ENCODE measurements at regions not wholly inside any gene's neighbourhood (a gene's known extent, or its start where the extent isn't known, plus 50 kb on each side); places are given as distances from the start of the nearest gene placed in this dataset.

DNA sequence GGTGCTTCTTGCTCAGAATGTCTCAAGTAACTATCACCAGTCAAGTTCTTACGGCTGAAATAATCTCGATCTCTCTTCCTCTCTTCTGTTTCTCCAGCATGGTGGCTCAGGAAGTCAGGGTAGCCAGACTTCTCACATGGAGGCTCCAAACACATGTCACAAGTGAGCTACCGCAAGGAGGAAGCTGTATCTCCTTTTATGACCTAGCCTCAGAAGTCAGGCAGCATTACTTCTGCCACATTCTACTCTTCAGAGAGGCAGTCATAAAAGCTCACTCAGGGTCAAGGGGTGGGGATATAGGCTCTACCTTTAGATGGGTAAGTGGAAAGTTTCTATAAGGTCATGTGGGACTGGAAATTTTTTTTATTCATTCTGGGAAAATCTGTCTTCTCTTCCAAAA, 86.6 kb upstream of the NEO1 start:
- Histone ChIP-seq H3K27ac (no peak overlapping the region), H3K4me1 (no peaks in the 10 kb centered on the region), H3K4me3 (no peak overlapping the region), H3K27me3 (no peaks in the 10 kb centered on the region), H3K36me3 (no peaks in the 10 kb centered on the region), H3K9me3 (no peaks in the 10 kb centered on the region)
- no peak for TF ChIP-seq POLR2AphosphoS5 (IDR thresholded peaks at IDR 0.05)
- TF ChIP-seq, protein P1, sequence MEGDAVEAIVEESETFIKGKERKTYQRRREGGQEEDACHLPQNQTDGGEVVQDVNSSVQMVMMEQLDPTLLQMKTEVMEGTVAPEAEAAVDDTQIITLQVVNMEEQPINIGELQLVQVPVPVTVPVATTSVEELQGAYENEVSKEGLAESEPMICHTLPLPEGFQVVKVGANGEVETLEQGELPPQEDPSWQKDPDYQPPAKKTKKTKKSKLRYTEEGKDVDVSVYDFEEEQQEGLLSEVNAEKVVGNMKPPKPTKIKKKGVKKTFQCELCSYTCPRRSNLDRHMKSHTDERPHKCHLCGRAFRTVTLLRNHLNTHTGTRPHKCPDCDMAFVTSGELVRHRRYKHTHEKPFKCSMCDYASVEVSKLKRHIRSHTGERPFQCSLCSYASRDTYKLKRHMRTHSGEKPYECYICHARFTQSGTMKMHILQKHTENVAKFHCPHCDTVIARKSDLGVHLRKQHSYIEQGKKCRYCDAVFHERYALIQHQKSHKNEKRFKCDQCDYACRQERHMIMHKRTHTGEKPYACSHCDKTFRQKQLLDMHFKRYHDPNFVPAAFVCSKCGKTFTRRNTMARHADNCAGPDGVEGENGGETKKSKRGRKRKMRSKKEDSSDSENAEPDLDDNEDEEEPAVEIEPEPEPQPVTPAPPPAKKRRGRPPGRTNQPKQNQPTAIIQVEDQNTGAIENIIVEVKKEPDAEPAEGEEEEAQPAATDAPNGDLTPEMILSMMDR (IDR thresholded peaks at IDR 0.05), result no peak
- no peak for TF ChIP-seq POLR2A (IDR thresholded peaks at IDR 0.05)
- intact Hi-C loops (cut with DNase I; ENCODE audit: low total_unique reads), result no loop called here
- DNase-seq (ENCODE audit: low spot score in 2 of 2), result no peak

DNA sequence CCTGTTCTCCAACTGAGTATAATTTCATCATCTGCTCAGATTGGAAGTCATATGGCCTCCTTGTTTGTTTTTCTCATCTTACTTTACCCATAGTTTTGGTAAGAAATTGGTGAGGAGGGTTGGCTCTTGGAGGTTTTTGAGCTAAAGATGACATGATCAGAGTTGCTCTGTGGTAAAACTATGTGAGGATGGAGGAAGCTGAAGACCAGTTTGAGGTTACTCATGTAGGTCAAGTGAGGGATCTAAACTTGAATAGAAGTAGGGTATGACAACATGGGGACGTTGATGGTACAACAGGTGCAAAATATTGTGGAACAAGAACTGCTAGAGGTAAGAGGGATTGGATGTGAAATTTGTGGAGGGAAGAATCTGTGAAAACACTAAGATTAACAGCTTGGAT, 87.7 kb upstream of the NEO1 start:
- DNase-seq (ENCODE audit: low spot score in 2 of 2), result no peak
- H3K27me3 ChIP-seq, result no peaks in the 10 kb centered on the region
- intact Hi-C loops (cut with DNase I; ENCODE audit: low total_unique reads), result no loop called here
- no peaks in the 10 kb centered on the region for H3K9me3 ChIP-seq
- TF ChIP-seq, protein P1 (IDR thresholded peaks at IDR 0.05), result no peak
- TF ChIP-seq POLR2A (IDR thresholded peaks at IDR 0.05) (no peak), POLR2AphosphoS5 (IDR thresholded peaks at IDR 0.05) (no peak)
- no peaks in the 10 kb centered on the region for H3K36me3 ChIP-seq
- no peaks in the 10 kb centered on the region for H3K4me1 ChIP-seq
- no peak overlapping the region for H3K4me3 ChIP-seq
- no peak overlapping the region for H3K27ac ChIP-seq

DNA sequence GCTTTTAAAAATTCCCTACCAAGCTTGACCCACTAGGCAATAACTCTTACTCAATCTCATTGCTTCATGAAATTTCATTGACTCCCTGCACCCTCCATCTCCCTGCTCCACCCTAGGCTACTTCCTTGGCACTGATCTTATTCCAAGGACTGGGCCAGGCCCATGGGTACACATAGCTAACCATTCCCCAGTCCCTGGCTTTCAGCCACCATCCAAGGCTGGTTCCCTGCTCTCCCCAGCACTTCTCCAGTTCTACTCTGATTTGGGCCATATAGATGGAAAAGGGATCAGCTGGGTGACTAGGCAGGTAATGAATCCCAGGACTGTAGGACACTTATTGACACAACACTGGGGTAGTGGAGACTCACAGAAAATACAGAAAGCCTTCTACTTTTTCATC, 88.1 kb upstream of the NEO1 start:
- Histone ChIP-seq H3K27me3 (no peaks in the 10 kb centered on the region), H3K4me1 (no peaks in the 10 kb centered on the region), H3K27ac (no peak overlapping the region), H3K9me3 (no peaks in the 10 kb centered on the region), H3K36me3 (no peaks in the 10 kb centered on the region), H3K4me3 (no peak overlapping the region)
- DNase-seq (ENCODE audit: low spot score in 2 of 2), result no peak
- intact Hi-C loops (cut with DNase I; ENCODE audit: low total_unique reads), result no loop called here
- TF ChIP-seq, protein P1 (IDR thresholded peaks at IDR 0.05), result no peak
- TF ChIP-seq POLR2A (IDR thresholded peaks at IDR 0.05) (no peak), POLR2AphosphoS5 (IDR thresholded peaks at IDR 0.05) (no peak)

DNA sequence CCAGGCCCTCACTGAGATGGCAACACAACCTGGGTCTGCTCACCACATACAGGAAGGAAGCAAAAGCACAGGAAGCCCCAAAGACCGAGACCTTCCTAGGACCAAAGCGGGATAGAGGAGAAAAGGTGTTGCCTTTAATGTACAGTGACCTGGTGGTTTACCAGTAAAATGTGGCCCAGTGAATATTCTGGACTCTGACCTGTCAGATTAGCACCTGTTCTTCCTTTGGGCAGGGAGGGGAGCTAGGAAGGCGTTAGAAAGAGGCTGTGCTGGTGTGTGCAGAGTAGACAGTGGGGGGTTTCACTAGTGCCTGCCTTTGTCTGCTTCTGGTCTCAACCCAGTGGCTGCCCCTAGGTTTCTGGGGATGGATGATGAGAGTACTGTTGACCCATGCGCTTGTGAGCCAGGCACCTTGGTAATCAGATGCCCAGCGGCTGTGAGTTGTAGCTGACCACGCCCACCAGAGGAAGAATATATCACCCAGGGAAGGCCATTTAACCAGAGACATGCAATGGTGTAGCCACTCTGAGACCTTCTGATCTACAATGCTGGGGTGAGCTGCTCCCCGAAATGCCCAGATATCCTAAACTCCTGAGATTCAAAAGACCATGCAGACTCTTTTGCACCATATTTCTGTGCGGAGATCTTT, 90.1 kb upstream of the NEO1 start:
- no peaks in the 10 kb centered on the region for H3K4me1 ChIP-seq
- H3K9me3 ChIP-seq, result no peaks in the 10 kb centered on the region
- intact Hi-C loops (cut with DNase I; ENCODE audit: low total_unique reads), result no loop called here
- DNase-seq (ENCODE audit: low spot score in 2 of 2), result no peak
- no peak overlapping the region for H3K27ac ChIP-seq
- no peaks in the 10 kb centered on the region for H3K27me3 ChIP-seq
- TF ChIP-seq, protein P1 (IDR thresholded peaks at IDR 0.05), result no peak
- no peaks in the 10 kb centered on the region for H3K36me3 ChIP-seq
- no peak overlapping the region for H3K4me3 ChIP-seq

DNA sequence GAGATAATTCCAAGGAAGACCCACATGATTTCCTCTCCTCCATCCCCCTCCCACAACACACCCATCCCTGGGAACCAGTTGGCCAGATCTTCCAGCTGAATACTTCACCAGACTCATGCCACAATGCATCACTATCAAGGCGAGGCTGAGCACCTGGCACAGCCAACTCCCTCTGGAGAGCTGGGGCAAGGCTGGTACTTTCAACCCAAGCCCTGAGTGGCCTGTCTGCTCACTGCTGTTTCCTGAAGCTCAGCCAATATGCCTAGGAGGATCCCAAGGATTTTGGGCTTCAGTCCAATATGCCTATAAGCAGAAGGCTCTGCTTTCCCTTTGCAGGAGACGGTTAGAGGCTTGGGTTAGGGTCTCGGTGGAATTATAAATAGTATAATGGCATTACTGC, 90.9 kb upstream of the NEO1 start:
- no peaks in the 10 kb centered on the region for H3K36me3 ChIP-seq
- no peak overlapping the region for H3K4me3 ChIP-seq
- no peak for DNase-seq (ENCODE audit: low spot score in 2 of 2)
- intact Hi-C loops (cut with DNase I; ENCODE audit: low total_unique reads), result no loop called here
- H3K4me1 ChIP-seq, result no peaks in the 10 kb centered on the region
- no peaks in the 10 kb centered on the region for H3K27me3 ChIP-seq
- no peak overlapping the region for H3K27ac ChIP-seq
- H3K9me3 ChIP-seq, result no peaks in the 10 kb centered on the region
- no peak for TF ChIP-seq POLR2A (IDR thresholded peaks at IDR 0.05)
- TF ChIP-seq, protein P1 (IDR thresholded peaks at IDR 0.05), result no peak
- no peak for TF ChIP-seq POLR2AphosphoS5 (IDR thresholded peaks at IDR 0.05)

Data from breast epithelium (tissue), 4 donors.